OCI-LY1 (cell line): ENCODE measurements at regions not wholly inside any gene's neighbourhood (a gene's known extent, or its start where the extent isn't known, plus 50 kb on each side); places are given as distances from the start of the nearest gene placed in this dataset.

Experiments used
- EZH2 ChIP-seq: fragments of 200-600 bp; sonication (generic), shearing (Covaris generic); IDR thresholded peaks from 2 replicates; pipeline ENCODE4 v1.8.0; 2017; ENCODE audit warnings: borderline replicate concordance, mixed run types, mild to moderate bottlenecking, antibody characterized with exemption, low read length, moderate library complexity, mixed read lengths
- TF ChIP-seq, protein P1 (sequence below): fragments of 200-600 bp; sonication (generic), shearing (Covaris generic); IDR thresholded peaks from 2 replicates; pipeline ENCODE4 v1.5.1; 2017; ENCODE audit warnings: mild to moderate bottlenecking, antibody characterized with exemption, low read length, moderate library complexity, mixed read lengths

GRCh38 chr16:52212841-52213240 is 334.1 kb downstream of the TOX3 start:
- TF ChIP-seq, protein P1, sequence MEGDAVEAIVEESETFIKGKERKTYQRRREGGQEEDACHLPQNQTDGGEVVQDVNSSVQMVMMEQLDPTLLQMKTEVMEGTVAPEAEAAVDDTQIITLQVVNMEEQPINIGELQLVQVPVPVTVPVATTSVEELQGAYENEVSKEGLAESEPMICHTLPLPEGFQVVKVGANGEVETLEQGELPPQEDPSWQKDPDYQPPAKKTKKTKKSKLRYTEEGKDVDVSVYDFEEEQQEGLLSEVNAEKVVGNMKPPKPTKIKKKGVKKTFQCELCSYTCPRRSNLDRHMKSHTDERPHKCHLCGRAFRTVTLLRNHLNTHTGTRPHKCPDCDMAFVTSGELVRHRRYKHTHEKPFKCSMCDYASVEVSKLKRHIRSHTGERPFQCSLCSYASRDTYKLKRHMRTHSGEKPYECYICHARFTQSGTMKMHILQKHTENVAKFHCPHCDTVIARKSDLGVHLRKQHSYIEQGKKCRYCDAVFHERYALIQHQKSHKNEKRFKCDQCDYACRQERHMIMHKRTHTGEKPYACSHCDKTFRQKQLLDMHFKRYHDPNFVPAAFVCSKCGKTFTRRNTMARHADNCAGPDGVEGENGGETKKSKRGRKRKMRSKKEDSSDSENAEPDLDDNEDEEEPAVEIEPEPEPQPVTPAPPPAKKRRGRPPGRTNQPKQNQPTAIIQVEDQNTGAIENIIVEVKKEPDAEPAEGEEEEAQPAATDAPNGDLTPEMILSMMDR: no peak
- TF ChIP-seq EZH2: no peak
